H1 (cell line): ENCODE measurements at regions not wholly inside any gene's neighbourhood (a gene's known extent, or its start where the extent isn't known, plus 50 kb on each side); places are given as distances from the start of the nearest gene placed in this dataset.

Experiments used
- CTCF ChIA-PET: fragments of 300-600 bp; sonication (Branson Sonifier 250); formaldehyde crosslinking; loops from one replicate; lab custom pipeline; 2021; ENCODE audit not compliant: partially characterized antibody; lab: Charles Lee
- POLR2A ChIA-PET: fragments of 300-600 bp; sonication (Branson Sonifier 250); formaldehyde crosslinking; loops from one replicate; lab custom pipeline; 2021; ENCODE audit warnings: inconsistent platforms; ENCODE audit not compliant: partially characterized antibody; lab: Charles Lee
- DNase-seq, 2 experiments: peaks; one replicate each; pipeline versions ENCODE4 v3.0.0 to v3.0.0-alpha.2; 2010 to 2022; ENCODE audit warnings: low spot score in 2 of 2, low read depth in 1 of 2, mixed read lengths in 1 of 2
- FAIRE-seq: peaks from 2 replicates; lab custom pipeline; 2011; peaks lifted over from hg19 to GRCh38; lab: Jason Lieb, UNC
- H2AFZ ChIP-seq: 2 replicates; pipeline ENCODE4 v1.8.1; 2012; ENCODE audit warnings: low read length, inconsistent platforms
- H2AK5ac ChIP-seq: 2 replicates; pipeline ENCODE4 v1.6.1; 2013; ENCODE audit warnings: low read depth, low read length
- H2BK120ac ChIP-seq: replicated peaks from 2 replicates; pipeline ENCODE3; 2013; ENCODE audit warnings: low read depth, low read length, inconsistent platforms
- H2BK12ac ChIP-seq: 2 replicates; pipeline ENCODE4 v1.6.1; 2013; ENCODE audit warnings: low read depth, low read length
- H2BK15ac ChIP-seq: 2 replicates; pipeline ENCODE4 v1.6.1; 2013; ENCODE audit warnings: low read length
- H2BK20ac ChIP-seq: 2 replicates; pipeline ENCODE4 v1.6.1; 2013; ENCODE audit warnings: low read length
- H2BK5ac ChIP-seq: 2 replicates; pipeline ENCODE4 v1.6.1; 2013; ENCODE audit warnings: low read depth, low read length
- H3K14ac ChIP-seq: 2 replicates; pipeline ENCODE4 v1.6.1; 2013; ENCODE audit warnings: inconsistent platforms; ENCODE audit not compliant: insufficient read length
- H3K18ac ChIP-seq: 2 replicates; pipeline ENCODE4 v1.6.1; 2013; ENCODE audit warnings: low read length; ENCODE audit errors: extremely low read depth
- H3K23ac ChIP-seq: 2 replicates; pipeline ENCODE4 v1.6.1; 2013; ENCODE audit warnings: inconsistent platforms; ENCODE audit not compliant: insufficient read length
- H3K23me2 ChIP-seq: 2 replicates; pipeline ENCODE4 v1.6.1; 2013; ENCODE audit warnings: low read depth, low read length
- H3K27ac ChIP-seq: 2 replicates; pipeline ENCODE4 v1.6.1; 2011; ENCODE audit warnings: low read depth, low read length, inconsistent platforms
- H3K27me3 ChIP-seq, 4 experiments: replicated peaks in 1 of 4; 1 replicate in 1 of 4; 2 replicates in 3 of 4; pipeline versions ENCODE4 v1.6.1 to v1.8.1; 2011 to 2013; ENCODE audit warnings: low read length in 3 of 4, mild to moderate bottlenecking in 3 of 4, inconsistent platforms in 2 of 4, mixed read lengths in 2 of 4, moderate library complexity in 1 of 4; ENCODE audit not compliant: control insufficient read depth in 3 of 4, insufficient read depth in 3 of 4; ENCODE audit errors: extremely low read depth in 1 of 4
- H3K36me3 ChIP-seq, 4 experiments: 2 replicates each; pipeline versions ENCODE4 v1.6.1 to v1.8.1; 2011 to 2013; ENCODE audit warnings: mild to moderate bottlenecking in 4 of 4, low read length in 3 of 4, moderate library complexity in 2 of 4, control low read depth in 1 of 4, inconsistent platforms in 1 of 4; ENCODE audit not compliant: insufficient read depth in 4 of 4, control insufficient read depth in 2 of 4
- H3K4ac ChIP-seq: replicated peaks from 2 replicates; pipeline ENCODE3; 2013; ENCODE audit warnings: low read length, low read depth, mixed read lengths, inconsistent platforms; ENCODE audit not compliant: insufficient read length
- H3K4me1 ChIP-seq, 4 experiments: replicated peaks in 1 of 4; 1 replicate in 1 of 4; 2 replicates in 3 of 4; pipeline versions ENCODE4 v1.6.1 to v1.8.1; 2011 to 2013; ENCODE audit warnings: low read length in 3 of 4, inconsistent platforms in 2 of 4, mixed read lengths in 1 of 4; ENCODE audit not compliant: insufficient read depth in 4 of 4, control insufficient read depth in 3 of 4
- H3K4me2 ChIP-seq, 2 experiments: 2 replicates each; pipeline versions ENCODE4 v1.6.1 to v1.8.1; 2011 to 2013; ENCODE audit warnings: low read depth in 2 of 2, low read length in 2 of 2, control low read depth in 1 of 2, inconsistent platforms in 1 of 2, mild to moderate bottlenecking in 1 of 2; ENCODE audit not compliant: insufficient read depth in 1 of 2
- H3K4me3 ChIP-seq, 4 experiments: fragments of 200-600, 300-600 bp in 1 of 4; sonication (generic), shearing (Covaris generic), sonication (Bioruptor Twin) in 1 of 4; 2 replicates each; pipeline versions ENCODE4 v1.5.1 to v1.8.1; 2011 to 2016; ENCODE audit warnings: low read length in 4 of 4, low read depth in 3 of 4, control low read depth in 2 of 4, inconsistent platforms in 2 of 4, mild to moderate bottlenecking in 2 of 4, mixed read lengths in 1 of 4, moderate library complexity in 1 of 4; ENCODE audit not compliant: insufficient read depth in 2 of 4; ENCODE audit errors: extremely low read depth in 1 of 4
- H3K56ac ChIP-seq: replicated peaks from 2 replicates; pipeline ENCODE3; 2013; ENCODE audit warnings: low read depth, mild to moderate bottlenecking, mixed read lengths, low read length, inconsistent platforms; ENCODE audit not compliant: insufficient read length
- H3K79me1 ChIP-seq: 2 replicates; pipeline ENCODE4 v1.6.1; 2013; ENCODE audit warnings: low read depth, low read length, control low read depth
- H3K79me2 ChIP-seq, 2 experiments: 2 replicates each; pipeline versions ENCODE4 v1.6.1 to v1.8.1; 2012 to 2013; ENCODE audit warnings: low read length in 2 of 2, mild to moderate bottlenecking in 2 of 2, inconsistent platforms in 1 of 2; ENCODE audit not compliant: insufficient read depth in 2 of 2, control insufficient read depth in 1 of 2
- H3K9ac ChIP-seq, 4 experiments: replicated peaks in 1 of 4; 1 replicate in 1 of 4; 2 replicates in 3 of 4; pipeline versions ENCODE4 v1.6.1 to v1.8.1; 2011 to 2013; ENCODE audit warnings: low read depth in 3 of 4, low read length in 3 of 4, control low read depth in 2 of 4, mild to moderate bottlenecking in 2 of 4, moderate library complexity in 2 of 4, inconsistent platforms in 1 of 4; ENCODE audit errors: extremely low read depth in 1 of 4
- H3K9me3 ChIP-seq, 2 experiments: 2 replicates each; pipeline versions ENCODE4 v1.6.1 to v1.8.1; 2012 to 2013; ENCODE audit warnings: mild to moderate bottlenecking in 2 of 2, moderate library complexity in 2 of 2, control low read depth in 1 of 2, inconsistent platforms in 1 of 2, low read depth in 1 of 2, low read length in 1 of 2, mixed read lengths in 1 of 2; ENCODE audit not compliant: insufficient read depth in 2 of 2
- H4K20me1 ChIP-seq, 2 experiments: replicated peaks in 1 of 2; 2 replicates each; pipeline versions ENCODE3 to v1.8.1; 2011 to 2013; ENCODE audit warnings: inconsistent platforms in 2 of 2, low read length in 2 of 2, mild to moderate bottlenecking in 1 of 2; ENCODE audit not compliant: insufficient read depth in 2 of 2, control insufficient read depth in 1 of 2
- H4K5ac ChIP-seq: 2 replicates; pipeline ENCODE4 v1.6.1; 2013; ENCODE audit warnings: low read length, low read depth, mixed read lengths, inconsistent platforms; ENCODE audit not compliant: insufficient read length
- H4K8ac ChIP-seq: 2 replicates; pipeline ENCODE4 v1.8.0; 2013; ENCODE audit warnings: mild to moderate bottlenecking, moderate library complexity, low read length, inconsistent platforms; ENCODE audit not compliant: insufficient read depth; ENCODE audit errors: extremely low read depth
- H4K91ac ChIP-seq: replicated peaks from 2 replicates; pipeline ENCODE3; 2013; ENCODE audit warnings: low read length, mixed read lengths, inconsistent platforms; ENCODE audit not compliant: insufficient read length
- CREB1 ChIP-seq: IDR thresholded peaks from 2 replicates; pipeline ENCODE4 v1.6.1; 2012; ENCODE audit warnings: inconsistent platforms
- EP300 ChIP-seq, 2 experiments: IDR thresholded peaks; 1 replicate in 1 of 2; 2 replicates in 1 of 2; pipeline ENCODE4 v1.6.1; 2011 to 2012; ENCODE audit warnings: low read depth in 2 of 2, low read length in 2 of 2, mild to moderate bottlenecking in 2 of 2, borderline replicate concordance in 1 of 2, inconsistent platforms in 1 of 2, moderate library complexity in 1 of 2
- HDAC6 ChIP-seq: IDR thresholded peaks from one replicate; pipeline ENCODE4 v1.7.1; 2012; ENCODE audit warnings: low read depth, mild to moderate bottlenecking, inconsistent platforms, low read length, moderate library complexity
- KDM5A ChIP-seq: fragments of 200-600 bp; IDR thresholded peaks from 2 replicates; pipeline ENCODE4 v1.7.1; 2012; ENCODE audit warnings: mild to moderate bottlenecking, low read length, inconsistent platforms, mixed read lengths
- RBBP5 ChIP-seq: IDR thresholded peaks from 2 replicates; pipeline ENCODE4 v1.7.1; 2012; ENCODE audit warnings: low read depth, mild to moderate bottlenecking, inconsistent platforms, low read length, moderate library complexity, borderline replicate concordance
- RXRA ChIP-seq: IDR thresholded peaks from 2 replicates; pipeline ENCODE4 v1.6.1; 2011; ENCODE audit warnings: low read depth, mild to moderate bottlenecking, low read length, moderate library complexity; ENCODE audit not compliant: insufficient read depth
- TEAD4 ChIP-seq: IDR thresholded peaks from 2 replicates; pipeline ENCODE4 v1.6.1; 2012; ENCODE audit warnings: low read depth, low read length, inconsistent platforms, mixed read lengths
- WGBS, 2 experiments: shearing (Covaris generic) in 1 of 2; methylation state at CpG; one replicate each; pipeline versions ENCODE4 v1.1.6 to v1.1.7; 2013 to 2015; ENCODE audit warnings: low lambda C conversion rate in 2 of 2, mixed read lengths in 2 of 2, inconsistent platforms in 1 of 2, low coverage in 1 of 2, missing lambda C conversion rate in 1 of 2; ENCODE audit not compliant: insufficient replicate concordance in 2 of 2, insufficient coverage in 1 of 2, insufficient read length in 1 of 2; ENCODE audit errors: extremely low coverage in 1 of 2, missing lambda C conversion rate in 1 of 2; 5-methylcytosine and 5-hydroxymethylcytosine counted together
- TF ChIP-seq, protein P1 (sequence below): IDR thresholded peaks from 2 replicates; pipeline ENCODE4 v1.6.1; 2012; ENCODE audit warnings: inconsistent platforms

GRCh38 chr5:4717446-4717845, 422.7 kb upstream of the ADAMTS16 start:
- DNase-seq (no peak), FAIRE-seq (no peak)
- H3K27ac ChIP-seq: no peak overlapping the region
- H3K4ac ChIP-seq: no peak overlapping the region
- no peaks in the 10 kb centered on the region for H3K4me1 ChIP-seq
- H3K56ac ChIP-seq: no peak overlapping the region
- no peak overlapping the region for H3K4me3 ChIP-seq
- no peaks in the 10 kb centered on the region for H3K23me2 ChIP-seq
- no peaks in the 10 kb centered on the region for H3K36me3 ChIP-seq
- no peak overlapping the region for H2BK5ac ChIP-seq
- H3K23ac ChIP-seq: no peak overlapping the region
- 100% methylated on average over 1 of the region's 1 CpG; no CpG with 5 or more reads in 1 of the 2 experiments for WGBS, 2 experiments
- H2BK20ac ChIP-seq: no peak overlapping the region
- no peak overlapping the region for H2BK12ac ChIP-seq
- no peak overlapping the region for H3K9ac ChIP-seq
- no peak overlapping the region for H2AK5ac ChIP-seq
- H2BK15ac ChIP-seq: no peak overlapping the region
- no peaks in the 10 kb centered on the region for H4K20me1 ChIP-seq
- H3K14ac ChIP-seq: no peak overlapping the region
- no peak overlapping the region for H2BK120ac ChIP-seq
- H3K79me1 ChIP-seq: no peaks in the 10 kb centered on the region
- POLR2A ChIA-PET: no interaction called here
- no peaks in the 10 kb centered on the region for H3K9me3 ChIP-seq
- no peak overlapping the region for H2AFZ ChIP-seq
- H3K79me2 ChIP-seq: no peaks in the 10 kb centered on the region
- H3K4me2 ChIP-seq: no peak overlapping the region
- no peak overlapping the region for H4K5ac ChIP-seq
- H3K27me3 ChIP-seq: no peaks in the 10 kb centered on the region
- no peak overlapping the region for H4K8ac ChIP-seq
- CTCF ChIA-PET: no interaction called here
- no peak overlapping the region for H3K18ac ChIP-seq
- no peak overlapping the region for H4K91ac ChIP-seq
- TF ChIP-seq HDAC6 (no peak), KDM5A (no peak), CREB1 (no peak), TEAD4 (no peak), EP300 (IDR thresholded peaks at IDR 0.05; ENCODE audit: borderline replicate concordance in 1 of 2, low read depth in 2 of 2, low read length in 2 of 2) (no peak), RBBP5 (no peak), RXRA (no peak)
- TF ChIP-seq, protein P1, sequence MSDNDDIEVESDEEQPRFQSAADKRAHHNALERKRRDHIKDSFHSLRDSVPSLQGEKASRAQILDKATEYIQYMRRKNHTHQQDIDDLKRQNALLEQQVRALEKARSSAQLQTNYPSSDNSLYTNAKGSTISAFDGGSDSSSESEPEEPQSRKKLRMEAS: no peak
